ENCODE measurements at regions not wholly inside any gene's neighbourhood (a gene's known extent, or its start where the extent isn't known, plus 50 kb on each side); places are given as distances from the start of the nearest gene placed in this dataset.

GRCh38 chr10:55330486-55330885 is 529.5 kb upstream of the PCDH15 start:
- intact Hi-C loops (cut with DNase I, micrococcal nuclease): no loop called here
- Mint-ChIP-seq H3K27me3 (no peaks in the 10 kb centered on the region), H3K4me3 (no peak overlapping the region), H3K4me1 (no peaks in the 10 kb centered on the region), H3K9me3 (ENCODE audit: low read depth) (peaks cover 4% of the 10 kb centered on the region), H3K27ac (no peak overlapping the region), H3K36me3 (ENCODE audit: low read depth) (no peaks in the 10 kb centered on the region)
- no peak for ATAC-seq
- DNase-seq: no peak
- ChIA-PET POLR2A (no interaction called here), CTCF (no interaction called here)

- no peak overlapping the region for H3K4me3 Mint-ChIP-seq
- intact Hi-C loops (cut with DNase I, micrococcal nuclease): no loop called here
- no peaks in the 10 kb centered on the region for H3K27me3 Mint-ChIP-seq
- ChIA-PET CTCF (no interaction called here), POLR2A (no interaction called here)
- peaks cover 4% of the 10 kb centered on the region for H3K9me3 Mint-ChIP-seq (ENCODE audit: low read depth)
- H3K27ac Mint-ChIP-seq: no peak overlapping the region
- no peaks in the 10 kb centered on the region for H3K4me1 Mint-ChIP-seq
- no peak for ATAC-seq
- DNase-seq: no peak
- no peaks in the 10 kb centered on the region for H3K36me3 Mint-ChIP-seq (ENCODE audit: low read depth)
These were observed 528.8 kb upstream of the PCDH15 start for GRCh38 chr10:55329796-55330195.

DNA sequence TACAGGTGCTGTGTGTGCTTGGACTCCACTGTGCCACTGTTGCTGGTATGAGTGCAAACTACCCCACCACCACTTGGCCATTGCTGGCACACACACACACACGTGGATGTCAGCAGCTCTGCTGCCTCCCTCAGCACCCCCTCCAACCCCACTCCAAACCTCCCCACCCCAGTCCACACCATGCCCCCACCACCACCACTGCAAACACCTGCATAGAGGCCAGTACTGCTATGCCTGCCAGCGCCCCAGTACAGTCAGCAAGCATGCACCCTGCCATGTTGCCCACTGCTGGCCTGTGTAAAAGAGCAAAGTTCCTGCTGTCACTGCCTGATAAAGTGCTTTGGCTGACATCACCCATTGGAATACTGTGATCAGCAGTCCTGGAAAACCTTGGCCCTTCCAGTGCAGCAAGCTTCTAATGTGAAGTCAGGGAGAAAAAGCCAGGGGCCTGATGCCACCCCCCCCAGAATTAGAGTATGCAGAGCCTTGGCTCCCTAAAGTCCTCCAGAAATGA is 519.2 kb upstream of the PCDH15 start:
- peaks cover 7% of the 10 kb centered on the region for H3K9me3 Mint-ChIP-seq (ENCODE audit: low read depth)
- ATAC-seq (no peak), DNase-seq (no peak)
- H3K27ac Mint-ChIP-seq: no peak overlapping the region
- H3K27me3 Mint-ChIP-seq: no peaks in the 10 kb centered on the region
- H3K4me1 Mint-ChIP-seq: no peaks in the 10 kb centered on the region
- CTCF ChIA-PET: no interaction called here
- POLR2A ChIA-PET: no interaction called here
- intact Hi-C loops (cut with DNase I, micrococcal nuclease): no loop called here
- H3K36me3 Mint-ChIP-seq (ENCODE audit: low read depth): no peaks in the 10 kb centered on the region
- no peak overlapping the region for H3K4me3 Mint-ChIP-seq

GRCh38 chr10:55311848-55312635 is 511.0 kb upstream of the PCDH15 start:
- ATAC-seq: no peak
- Mint-ChIP-seq H3K27me3 (no peaks in the 10 kb centered on the region), H3K36me3 (ENCODE audit: low read depth) (no peaks in the 10 kb centered on the region), H3K4me1 (no peaks in the 10 kb centered on the region), H3K27ac (no peak overlapping the region), H3K4me3 (no peak overlapping the region), H3K9me3 (ENCODE audit: low read depth) (peaks cover 3% of the 10 kb centered on the region)
- CTCF ChIA-PET: no interaction called here
- no peak for DNase-seq
- POLR2A ChIA-PET: no interaction called here
- intact Hi-C loops (cut with DNase I, micrococcal nuclease): no loop called here

- ChIA-PET POLR2A (no interaction called here), CTCF (no interaction called here)
- H3K27me3 Mint-ChIP-seq: no peaks in the 10 kb centered on the region
- H3K4me1 Mint-ChIP-seq: no peaks in the 10 kb centered on the region
- no peak for DNase-seq
- H3K4me3 Mint-ChIP-seq: no peak overlapping the region
- H3K36me3 Mint-ChIP-seq (ENCODE audit: low read depth): no peaks in the 10 kb centered on the region
- peaks cover 6% of the 10 kb centered on the region for H3K9me3 Mint-ChIP-seq (ENCODE audit: low read depth)
- H3K27ac Mint-ChIP-seq: no peak overlapping the region
- ATAC-seq: no peak
- intact Hi-C loops (cut with DNase I, micrococcal nuclease): no loop called here
These were observed 509.1 kb upstream of the PCDH15 start for GRCh38 chr10:55310143-55310542.

DNA sequence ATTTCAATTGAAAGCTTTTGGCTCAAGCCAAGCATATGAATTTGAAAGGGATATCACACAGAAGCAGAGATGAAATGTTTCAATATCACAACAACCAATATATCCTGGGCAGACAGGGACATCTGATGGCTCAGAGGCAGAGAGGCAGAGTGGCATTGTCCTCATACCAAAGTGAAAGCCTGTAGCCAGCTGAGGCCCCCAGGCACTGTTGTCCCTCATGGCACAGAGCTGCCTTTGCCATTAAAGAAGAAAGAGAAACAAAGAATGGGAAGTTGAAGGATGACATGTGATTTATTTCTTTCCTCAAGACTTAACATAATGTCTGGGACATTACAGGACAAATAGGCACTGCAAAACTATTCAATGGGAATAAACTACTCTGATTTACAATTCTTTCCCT is 504.3 kb upstream of the PCDH15 start:
- Mint-ChIP-seq H3K36me3 (ENCODE audit: low read depth) (no peaks in the 10 kb centered on the region), H3K4me1 (no peaks in the 10 kb centered on the region), H3K27me3 (no peaks in the 10 kb centered on the region), H3K9me3 (ENCODE audit: low read depth) (peaks cover 8% of the 10 kb centered on the region), H3K27ac (no peak overlapping the region), H3K4me3 (no peak overlapping the region)
- ATAC-seq (no peak), DNase-seq (no peak)
- CTCF ChIA-PET: no interaction called here
- POLR2A ChIA-PET: no interaction called here
- intact Hi-C loops (cut with DNase I, micrococcal nuclease): no loop called here

- no peak for ATAC-seq
These were observed 486.3 kb upstream of the PCDH15 start for GRCh38 chr10:55287346-55287745.

GRCh38 chr10:55283031-55283430 is 482.0 kb upstream of the PCDH15 start:
- no peaks in the 10 kb centered on the region for H3K36me3 Mint-ChIP-seq (ENCODE audit: low read depth)
- ATAC-seq (no peak), DNase-seq (no peak)
- no peak overlapping the region for H3K4me3 Mint-ChIP-seq
- no peak overlapping the region for H3K27ac Mint-ChIP-seq
- POLR2A ChIA-PET: no interaction called here
- intact Hi-C loops (cut with DNase I, micrococcal nuclease): no loop called here
- H3K4me1 Mint-ChIP-seq: no peaks in the 10 kb centered on the region
- peaks cover 11% of the 10 kb centered on the region for H3K9me3 Mint-ChIP-seq (ENCODE audit: low read depth)
- no peaks in the 10 kb centered on the region for H3K27me3 Mint-ChIP-seq
- CTCF ChIA-PET: no interaction called here

More at GRCh38 chr10:55287346-55287745, 486.3 kb upstream of the PCDH15 start:
- Mint-ChIP-seq H3K4me1 (no peaks in the 10 kb centered on the region), H3K9me3 (ENCODE audit: low read depth) (peaks cover 9% of the 10 kb centered on the region), H3K4me3 (no peak overlapping the region), H3K27me3 (no peaks in the 10 kb centered on the region), H3K27ac (no peak overlapping the region), H3K36me3 (ENCODE audit: low read depth) (no peaks in the 10 kb centered on the region)
- ChIA-PET CTCF (no interaction called here), POLR2A (no interaction called here)
- intact Hi-C loops (cut with DNase I, micrococcal nuclease): no loop called here
- DNase-seq: no peak

- H3K36me3 Mint-ChIP-seq (ENCODE audit: low read depth): no peaks in the 10 kb centered on the region
- H3K4me1 Mint-ChIP-seq: no peaks in the 10 kb centered on the region
- H3K4me3 Mint-ChIP-seq: no peak overlapping the region
- ATAC-seq: no peak
- no peak for DNase-seq
- no peaks in the 10 kb centered on the region for H3K27me3 Mint-ChIP-seq
- no peak overlapping the region for H3K27ac Mint-ChIP-seq
- ChIA-PET POLR2A (no interaction called here), CTCF (no interaction called here)
- intact Hi-C loops (cut with DNase I, micrococcal nuclease): no loop called here
- H3K9me3 Mint-ChIP-seq (ENCODE audit: low read depth): peaks cover 11% of the 10 kb centered on the region
These were observed 479.7 kb upstream of the PCDH15 start for GRCh38 chr10:55280696-55281095.

DNA sequence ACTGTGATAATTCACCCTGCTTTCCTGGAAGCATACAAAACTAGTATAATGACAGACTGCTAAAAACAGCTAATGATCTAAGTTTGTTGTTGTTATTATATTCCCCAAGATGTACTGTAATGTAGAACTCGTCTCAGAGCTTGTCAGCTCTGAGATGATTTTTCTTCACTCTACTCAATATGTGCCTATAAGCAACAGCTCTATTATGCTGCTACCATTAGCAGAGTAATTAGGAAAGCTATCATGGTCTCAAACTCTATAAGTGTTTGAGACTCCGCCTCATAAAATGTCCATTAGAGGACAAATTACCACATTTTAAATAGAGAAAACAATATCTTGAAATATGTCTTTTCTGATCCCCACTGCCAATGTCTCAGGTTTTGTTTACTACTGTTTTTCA is 476.5 kb upstream of the PCDH15 start:
- H3K27me3 Mint-ChIP-seq: no peaks in the 10 kb centered on the region
- intact Hi-C loops (cut with DNase I, micrococcal nuclease): no loop called here
- H3K27ac Mint-ChIP-seq: no peak overlapping the region
- H3K4me3 Mint-ChIP-seq: no peak overlapping the region
- ATAC-seq (no peak), DNase-seq (no peak)
- H3K36me3 Mint-ChIP-seq (ENCODE audit: low read depth): no peaks in the 10 kb centered on the region
- ChIA-PET CTCF (no interaction called here), POLR2A (no interaction called here)
- peaks cover 5% of the 10 kb centered on the region for H3K9me3 Mint-ChIP-seq (ENCODE audit: low read depth)
- no peaks in the 10 kb centered on the region for H3K4me1 Mint-ChIP-seq

- POLR2A ChIA-PET: no interaction called here
These were observed 473.3 kb upstream of the PCDH15 start for GRCh38 chr10:55274367-55274766.

GRCh38 chr10:55273946-55274345 is 472.9 kb upstream of the PCDH15 start:
- ChIA-PET CTCF (no interaction called here), POLR2A (no interaction called here)
- H3K9me3 Mint-ChIP-seq (ENCODE audit: low read depth): no peaks in the 10 kb centered on the region
- no peak overlapping the region for H3K27ac Mint-ChIP-seq
- no peaks in the 10 kb centered on the region for H3K36me3 Mint-ChIP-seq (ENCODE audit: low read depth)
- no peaks in the 10 kb centered on the region for H3K27me3 Mint-ChIP-seq
- intact Hi-C loops (cut with DNase I, micrococcal nuclease): no loop called here
- no peak for DNase-seq
- no peak for ATAC-seq
- no peaks in the 10 kb centered on the region for H3K4me1 Mint-ChIP-seq
- no peak overlapping the region for H3K4me3 Mint-ChIP-seq

More at GRCh38 chr10:55274367-55274766, 473.3 kb upstream of the PCDH15 start:
- H3K9me3 Mint-ChIP-seq (ENCODE audit: low read depth): no peaks in the 10 kb centered on the region
- DNase-seq: no peak
- ATAC-seq: no peak
- H3K4me3 Mint-ChIP-seq: no peak overlapping the region
- no peaks in the 10 kb centered on the region for H3K4me1 Mint-ChIP-seq
- H3K36me3 Mint-ChIP-seq (ENCODE audit: low read depth): no peaks in the 10 kb centered on the region
- no peak overlapping the region for H3K27ac Mint-ChIP-seq
- intact Hi-C loops (cut with DNase I, micrococcal nuclease): no loop called here
- H3K27me3 Mint-ChIP-seq: no peaks in the 10 kb centered on the region
- CTCF ChIA-PET: no interaction called here

DNA sequence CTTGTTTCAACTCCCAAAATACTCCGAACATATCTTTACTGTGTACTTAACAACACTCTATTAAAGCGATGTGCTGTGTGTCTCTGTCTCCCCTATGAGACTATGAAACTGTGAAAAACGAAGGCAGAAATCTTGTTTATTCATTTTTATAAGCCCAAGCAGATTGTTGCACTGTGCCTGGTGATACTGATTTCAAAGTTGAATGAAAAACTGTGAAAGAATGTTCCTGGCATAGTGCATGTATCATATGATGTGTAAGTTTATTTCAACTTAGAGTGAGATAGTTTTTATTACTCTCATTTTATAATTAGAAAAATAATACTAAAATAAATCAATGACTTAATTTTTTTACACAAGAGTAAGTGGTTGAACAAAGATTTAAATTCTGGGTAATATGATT is 471.9 kb upstream of the PCDH15 start:
- H3K4me1 Mint-ChIP-seq: no peaks in the 10 kb centered on the region
- POLR2A ChIA-PET: no interaction called here
- H3K27ac Mint-ChIP-seq: no peak overlapping the region
- no peaks in the 10 kb centered on the region for H3K36me3 Mint-ChIP-seq (ENCODE audit: low read depth)
- no peaks in the 10 kb centered on the region for H3K27me3 Mint-ChIP-seq
- ATAC-seq (no peak), DNase-seq (no peak)
- no peaks in the 10 kb centered on the region for H3K9me3 Mint-ChIP-seq (ENCODE audit: low read depth)
- intact Hi-C loops (cut with DNase I, micrococcal nuclease): no loop called here
- CTCF ChIA-PET: no interaction called here
- H3K4me3 Mint-ChIP-seq: no peak overlapping the region
